Testis (tissue), 2 donors: ENCODE measurements at regions not wholly inside any gene's neighbourhood (a gene's known extent, or its start where the extent isn't known, plus 50 kb on each side); places are given as distances from the start of the nearest gene placed in this dataset.

ENCODE experiments used
- DNase-seq: peaks from one replicate; pipeline ENCODE4 v3.0.0-alpha.2; 2019
- H3K27ac ChIP-seq, 2 donors: fragments of 200-600 bp; sonication (generic); one replicate each; pipeline ENCODE4 v1.5.1; 2019
- H3K27me3 ChIP-seq: fragments of 200-600 bp; sonication (generic); one replicate; pipeline ENCODE4 v1.5.1; 2019
- H3K36me3 ChIP-seq: fragments of 200-600 bp; sonication (generic); one replicate; pipeline ENCODE4 v1.5.1; 2017; ENCODE audit warnings: low read depth; ENCODE audit errors: missing control alignments
- H3K4me1 ChIP-seq: fragments of 200-600 bp; sonication (generic); one replicate; pipeline ENCODE4 v1.5.1; 2019
- H3K4me3 ChIP-seq, 2 donors: fragments of 200-600 bp; sonication (generic); one replicate each; pipeline ENCODE4 v1.5.1; 2017 to 2019
- H3K9me3 ChIP-seq: fragments of 200-600 bp; sonication (generic); one replicate; pipeline ENCODE4 v1.5.1; 2017
- CTCF ChIP-seq, 3 experiments: fragments of 450-650 bp in 2 of 3; fragments of 200-600 bp in 1 of 3; sonication (generic) in 1 of 3; IDR thresholded peaks; one replicate each; pipeline ENCODE4 v1.5.1; 2016 to 2019; ENCODE audit warnings: antibody characterized with exemption in 3 of 3, mild to moderate bottlenecking in 2 of 3, moderate library complexity in 1 of 3
- POLR2A ChIP-seq: fragments of 450-650 bp; IDR thresholded peaks from one replicate; pipeline ENCODE4 v1.6.1; 2017; ENCODE audit warnings: antibody characterized with exemption, mild to moderate bottlenecking, moderate library complexity
- WGBS, 2 donors: methylation state at CpG; one replicate each; pipeline ENCODE4 v1.1.5; 2018; 5-methylcytosine and 5-hydroxymethylcytosine counted together
- intact Hi-C: fragments of 100-400 bp; cut with DNase I; formaldehyde crosslinking; loops from one replicate; pipeline ENCODE4 v1.15.1; 2023; ENCODE audit warnings: low total_unique reads

- DNase-seq = no peak
- TF ChIP-seq CTCF (IDR thresholded peaks at IDR 0.05) = no peak
- no peak for TF ChIP-seq POLR2A
- Histone ChIP-seq H3K27ac (no peak overlapping the region), H3K9me3 (no peaks in the 10 kb centered on the region), H3K27me3 (no peaks in the 10 kb centered on the region), H3K36me3 (no peaks in the 10 kb centered on the region), H3K4me3 (no peak overlapping the region), H3K4me1 (no peaks in the 10 kb centered on the region)
- 89 to 100% methylated on average over 1 of the region's 1 CpG for WGBS, 2 donors
- intact Hi-C loops = no loop called here
These were observed 736.8 kb upstream of the ID2 start for GRCh38 chr2:7945026-7945425.

GRCh38 chr2:7950035-7950612 is 731.7 kb upstream of the ID2 start:
- Histone ChIP-seq H3K4me1 (no peaks in the 10 kb centered on the region), H3K4me3 (no peak overlapping the region), H3K27ac (no peak overlapping the region), H3K9me3 (no peaks in the 10 kb centered on the region), H3K36me3 (no peaks in the 10 kb centered on the region), H3K27me3 (no peaks in the 10 kb centered on the region)
- WGBS, 2 donors = 49 to 55% methylated on average over 13 of the region's 13 CpGs
- no peak for DNase-seq
- TF ChIP-seq POLR2A = no peak
- TF ChIP-seq CTCF (IDR thresholded peaks at IDR 0.05) = no peak
- intact Hi-C loops = no loop called here

- no peak for DNase-seq
- no peaks in the 10 kb centered on the region for H3K4me1 ChIP-seq
- TF ChIP-seq CTCF (IDR thresholded peaks at IDR 0.05) = no peak
- no peak for TF ChIP-seq POLR2A
- no peaks in the 10 kb centered on the region for H3K36me3 ChIP-seq
- H3K9me3 ChIP-seq = no peaks in the 10 kb centered on the region
- intact Hi-C loops = no loop called here
- no peaks in the 10 kb centered on the region for H3K27me3 ChIP-seq
- no peak overlapping the region for H3K4me3 ChIP-seq
- 98 to 100% methylated on average over 2 to 5 of the region's 5 CpGs for WGBS, 2 donors
- no peak overlapping the region for H3K27ac ChIP-seq
These were observed 730.9 kb upstream of the ID2 start for GRCh38 chr2:7951001-7951400.

- Histone ChIP-seq H3K36me3 (no peaks in the 10 kb centered on the region), H3K4me3 (no peak overlapping the region), H3K27ac (no peak overlapping the region), H3K4me1 (no peaks in the 10 kb centered on the region), H3K9me3 (no peaks in the 10 kb centered on the region), H3K27me3 (no peaks in the 10 kb centered on the region)
- no peak for TF ChIP-seq POLR2A
- TF ChIP-seq CTCF (IDR thresholded peaks at IDR 0.05) = no peak
- 89 to 96% methylated on average over 1 of the region's 1 CpG for WGBS, 2 donors
- intact Hi-C loops = no loop called here
- DNase-seq = no peak
These were observed 730.4 kb upstream of the ID2 start for GRCh38 chr2:7951490-7951889.

GRCh38 chr2:7952046-7952745 is 729.7 kb upstream of the ID2 start:
- 54 to 68% methylated on average over 15 of the region's 15 CpGs for WGBS, 2 donors
- Histone ChIP-seq H3K27ac (no peak overlapping the region), H3K27me3 (no peaks in the 10 kb centered on the region), H3K36me3 (no peaks in the 10 kb centered on the region), H3K4me1 (no peaks in the 10 kb centered on the region), H3K9me3 (no peaks in the 10 kb centered on the region), H3K4me3 (no peak overlapping the region)
- no peak for DNase-seq
- TF ChIP-seq POLR2A (no peak), CTCF (IDR thresholded peaks at IDR 0.05) (no peak)
- intact Hi-C loops = no loop called here
